NCI-H345 treated with DMSO at 0.1 percent for 48 hours (cell line): ENCODE measurements at regions not wholly inside any gene's neighbourhood (a gene's known extent, or its start where the extent isn't known, plus 50 kb on each side); places are given as distances from the start of the nearest gene placed in this dataset.

Experiments used
- DNase-seq: peaks from one replicate; lab custom pipeline; 2025; ENCODE audit not compliant: unreplicated experiment; lab: John Stamatoyannopoulos, UW

- DNase-seq: no peak
These were observed 60.0 kb downstream of the ING1 start for GRCh38 chr13:110773480-110773879.

- DNase-seq: no peak
These were observed 60.6 kb downstream of the ING1 start for GRCh38 chr13:110774051-110774450.

- no peak for DNase-seq
These were observed 61.0 kb downstream of the ING1 start for GRCh38 chr13:110774490-110774889.

- DNase-seq: no peak
These were observed 62.1 kb downstream of the ING1 start for GRCh38 chr13:110775576-110775975.

- DNase-seq: no peak
These were observed 63.8 kb downstream of the ING1 start for GRCh38 chr13:110777251-110777820.

GRCh38 chr13:110779022-110779421 is 65.5 kb downstream of the ING1 start:
- DNase-seq: no peak

- DNase-seq: no peak
These were observed 66.9 kb downstream of the ING1 start for GRCh38 chr13:110780422-110780821.

GRCh38 chr13:110782185-110782584 is 68.7 kb downstream of the ING1 start:
- no peak for DNase-seq

GRCh38 chr13:110784704-110785103 is 71.2 kb downstream of the ING1 start:
- no peak for DNase-seq

- no peak for DNase-seq
These were observed 75.3 kb downstream of the ING1 start for GRCh38 chr13:110788778-110789177.

- no peak for DNase-seq
These were observed 76.4 kb downstream of the ING1 start for GRCh38 chr13:110789871-110790270.

GRCh38 chr13:110790371-110790770 is 76.9 kb downstream of the ING1 start:
- DNase-seq: no peak

- no peak for DNase-seq
These were observed 80.7 kb downstream of the ING1 start for GRCh38 chr13:110794209-110794608.

GRCh38 chr13:110797230-110797877 is 83.9 kb downstream of the ING1 start:
- peak; percentile 84 for DNase-seq

- no peak for DNase-seq
These were observed 84.8 kb downstream of the ING1 start for GRCh38 chr13:110798081-110798994.

GRCh38 chr13:110799246-110800236 is 86.0 kb downstream of the ING1 start:
- DNase-seq: no peak

GRCh38 chr13:110801044-110801443 is 87.5 kb downstream of the ING1 start:
- no peak for DNase-seq

GRCh38 chr13:110802260-110802659 is 88.8 kb downstream of the ING1 start:
- DNase-seq: no peak

- no peak for DNase-seq
These were observed 93.1 kb downstream of the ING1 start for GRCh38 chr13:110806636-110807035.

- no peak for DNase-seq
These were observed 94.0 kb downstream of the ING1 start for GRCh38 chr13:110807546-110807945.

GRCh38 chr13:110808138-110808537 is 94.6 kb downstream of the ING1 start:
- DNase-seq: no peak
